Pancreas (tissue), 10 donors: ENCODE measurements at regions not wholly inside any gene's neighbourhood (a gene's known extent, or its start where the extent isn't known, plus 50 kb on each side); places are given as distances from the start of the nearest gene placed in this dataset.

Experiments
- ATAC-seq, 4 donors: fragments of 200-7000 bp; cut with Tn5 transposase; one replicate each; pipeline versions ENCODE4 v1.8.0 to v1.9.1; 2020; ENCODE audit warnings: mild to moderate bottlenecking in 4 of 4, moderate library complexity in 4 of 4
- DNase-seq, 6 donors: peaks; one replicate each; pipeline ENCODE4 v3.0.0-alpha.2; 2020
- FAIRE-seq: peaks from 2 replicates; lab custom pipeline; 2012; peaks lifted over from hg19 to GRCh38; lab: Jason Lieb, UNC
- H3K27ac ChIP-seq, 4 donors: fragments of 200-600 bp; sonication (generic); 1 replicate in 3 of 4; 2 replicates in 1 of 4; pipeline versions ENCODE4 v1.5.0 to v1.8.0; 2020
- H3K27me3 ChIP-seq, 4 donors: fragments of 200-600 bp; one replicate each; pipeline ENCODE4 v1.8.0; 2021
- H3K36me3 ChIP-seq, 3 donors: fragments of 200-600 bp; sonication (generic) in 1 of 3; one replicate each; pipeline versions ENCODE4 v1.5.0 to v1.8.0; 2020 to 2021
- H3K4me1 ChIP-seq, 3 donors: fragments of 200-600 bp; one replicate each; pipeline ENCODE4 v1.8.0; 2021
- H3K4me3 ChIP-seq, 4 donors: fragments of 200-600 bp; sonication (generic) in 2 of 4; one replicate each; pipeline versions ENCODE4 v1.5.0 to v1.8.0; 2020 to 2021
- H3K9me3 ChIP-seq, 4 donors: fragments of 200-600 bp; one replicate each; pipeline ENCODE4 v1.8.0; 2021
- CTCF ChIP-seq, 4 donors: fragments of 200-600 bp; sonication (generic) in 3 of 4; IDR thresholded peaks; one replicate each; pipeline versions ENCODE4 v1.5.0 to v1.8.0; 2021; ENCODE audit warnings: antibody characterized with exemption in 4 of 4
- WGBS, 2 donors: extraction: QIAGEN DNeasy Blood & Tissue Kit; methylation state at CpG; one replicate each; pipeline ENCODE4 v1.1.7; 2013; 5-methylcytosine and 5-hydroxymethylcytosine counted together
- intact Hi-C, 3 donors: fragments of 100-400 bp; cut with DNase I; formaldehyde crosslinking; loops; one replicate each; pipeline versions ENCODE4 v1.11.1 to v1.14.2; 2022
- donor health status: healthy with polysubstance abuse.
- donor health status: DM: no; HTN: no; CAD: no; lungs with moderate emphysema.
- donor health status: DM: no; HTN: no; CAD: no.
- donor health status: control.
- donor health status: control.
- donor health status: Bipolar disorder and iron deficiency.
- donor health status: DM: yes; HTN: yes; CAD: no.
- donor health status: DM: no; HTN: no; CAD: no.
- donor health status: DM: no; HTN: no; CAD: no.
- donor health status: DM: yes; HTN: yes; CAD: no.

DNA sequence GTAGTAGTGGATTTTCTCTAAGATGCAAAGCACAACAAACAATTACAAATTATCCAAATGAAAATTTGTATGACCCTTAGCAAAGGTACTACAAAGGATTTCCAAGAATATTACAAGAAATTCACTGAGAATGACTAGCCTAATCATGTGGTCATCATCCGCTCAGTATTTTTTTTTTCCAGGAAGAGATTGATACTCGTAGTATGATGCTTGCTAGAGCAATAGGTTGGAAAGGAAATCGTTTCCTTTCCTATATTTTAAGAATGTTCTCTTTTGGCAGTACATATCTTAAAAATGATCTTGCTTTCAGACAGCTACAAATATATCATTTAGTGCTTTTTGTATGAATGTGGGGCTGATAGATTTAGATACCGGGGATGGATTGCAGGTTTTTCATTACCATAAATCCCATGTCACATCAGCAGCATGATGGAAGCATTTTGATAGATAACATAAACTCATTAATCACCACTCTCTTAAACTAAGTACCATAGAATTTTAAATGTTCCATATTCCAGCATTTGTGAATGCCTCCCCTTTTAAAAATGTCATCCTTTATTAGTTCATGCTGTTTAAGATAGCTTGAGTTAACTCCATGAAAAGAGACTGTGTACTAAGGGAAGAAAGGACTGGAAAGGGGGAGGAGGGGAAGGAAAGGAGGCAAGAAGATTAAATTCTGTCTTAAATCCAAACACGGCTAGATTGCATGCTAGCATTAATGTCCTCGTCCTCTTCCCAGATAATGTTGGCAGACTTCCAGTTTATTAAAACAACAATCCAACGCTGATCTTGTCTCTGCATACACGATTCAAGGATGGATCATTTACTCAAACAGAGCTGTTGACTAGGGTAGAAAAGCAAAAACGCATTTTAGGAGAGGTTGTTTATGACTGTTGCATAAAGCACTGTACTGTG is 311.7 kb upstream of the ZNF608 start:
- ATAC-seq, result no peak
- no peak overlapping the region for H3K4me3 ChIP-seq
- DNase-seq, result no peak
- intact Hi-C loops, result no loop called here
- no peaks in the 10 kb centered on the region for H3K4me1 ChIP-seq
- TF ChIP-seq CTCF (IDR thresholded peaks at IDR 0.05), result no peak
- FAIRE-seq, result no peak
- no peak overlapping the region for H3K27ac ChIP-seq
- no peaks in the 10 kb centered on the region for H3K27me3 ChIP-seq
- 53 to 56% methylated on average over 9 of the region's 9 CpGs for WGBS, 2 donors
- H3K9me3 ChIP-seq, result no peaks in the 10 kb centered on the region
- no peaks in the 10 kb centered on the region for H3K36me3 ChIP-seq

DNA sequence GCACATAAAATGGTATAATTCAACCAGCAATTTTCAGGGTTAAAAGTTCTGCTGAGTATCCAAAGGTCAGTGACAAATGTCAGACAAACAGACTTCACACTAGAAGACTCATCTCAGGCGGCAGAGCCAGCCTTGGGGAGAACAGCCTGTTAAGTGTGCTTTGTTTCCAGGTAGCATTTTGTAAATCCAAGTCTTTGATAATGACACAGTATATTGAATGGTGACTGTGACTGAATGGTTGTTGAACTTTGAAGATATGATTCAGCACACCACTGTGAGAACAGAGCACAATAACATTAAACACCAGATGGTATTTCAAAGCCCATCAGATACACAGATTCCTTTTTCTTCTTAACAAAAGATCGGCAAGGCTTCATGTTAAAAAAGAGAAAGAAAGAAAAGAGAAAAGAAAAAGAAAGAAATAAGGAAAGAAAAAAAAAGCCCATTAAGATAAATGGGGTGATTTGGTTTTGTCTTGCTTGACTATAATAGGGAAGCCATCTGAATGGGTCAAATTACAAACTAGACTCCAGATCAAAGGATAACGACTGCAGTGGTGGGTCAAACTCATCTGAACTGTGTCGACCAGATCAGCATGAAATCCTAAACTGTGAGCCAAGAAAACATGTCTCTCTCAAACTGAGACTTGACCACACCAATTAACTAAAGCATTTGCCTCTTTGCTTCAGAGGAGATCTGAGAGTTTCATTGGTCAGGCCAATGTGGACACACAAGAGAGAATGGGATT is 313.0 kb upstream of the ZNF608 start:
- no peak overlapping the region for H3K4me3 ChIP-seq
- no peaks in the 10 kb centered on the region for H3K27me3 ChIP-seq

GRCh38 chr5:125061726-125062125 is 315.3 kb upstream of the ZNF608 start:
- FAIRE-seq (no peak), DNase-seq (no peak), ATAC-seq (no peak)
- TF ChIP-seq CTCF (IDR thresholded peaks at IDR 0.05), result no peak
- intact Hi-C loops, result no loop called here
- no peaks in the 10 kb centered on the region for H3K4me1 ChIP-seq
- H3K27ac ChIP-seq, result no peak overlapping the region
- 88 to 96% methylated on average over 2 of the region's 2 CpGs for WGBS, 2 donors
- H3K36me3 ChIP-seq, result no peaks in the 10 kb centered on the region
- H3K4me3 ChIP-seq, result no peak overlapping the region
- no peaks in the 10 kb centered on the region for H3K27me3 ChIP-seq
- no peaks in the 10 kb centered on the region for H3K9me3 ChIP-seq

More for the DNA sequence above, 313.0 kb upstream of the ZNF608 start:
- no peak for ATAC-seq
- no peak for FAIRE-seq
- no peaks in the 10 kb centered on the region for H3K36me3 ChIP-seq
- no peaks in the 10 kb centered on the region for H3K9me3 ChIP-seq
- no peak overlapping the region for H3K27ac ChIP-seq
- intact Hi-C loops, result no loop called here
- no peak for TF ChIP-seq CTCF (IDR thresholded peaks at IDR 0.05)
- H3K4me1 ChIP-seq, result no peaks in the 10 kb centered on the region
- no peak for DNase-seq
- WGBS, 2 donors, result 58 to 66% methylated on average over 4 of the region's 4 CpGs

DNA sequence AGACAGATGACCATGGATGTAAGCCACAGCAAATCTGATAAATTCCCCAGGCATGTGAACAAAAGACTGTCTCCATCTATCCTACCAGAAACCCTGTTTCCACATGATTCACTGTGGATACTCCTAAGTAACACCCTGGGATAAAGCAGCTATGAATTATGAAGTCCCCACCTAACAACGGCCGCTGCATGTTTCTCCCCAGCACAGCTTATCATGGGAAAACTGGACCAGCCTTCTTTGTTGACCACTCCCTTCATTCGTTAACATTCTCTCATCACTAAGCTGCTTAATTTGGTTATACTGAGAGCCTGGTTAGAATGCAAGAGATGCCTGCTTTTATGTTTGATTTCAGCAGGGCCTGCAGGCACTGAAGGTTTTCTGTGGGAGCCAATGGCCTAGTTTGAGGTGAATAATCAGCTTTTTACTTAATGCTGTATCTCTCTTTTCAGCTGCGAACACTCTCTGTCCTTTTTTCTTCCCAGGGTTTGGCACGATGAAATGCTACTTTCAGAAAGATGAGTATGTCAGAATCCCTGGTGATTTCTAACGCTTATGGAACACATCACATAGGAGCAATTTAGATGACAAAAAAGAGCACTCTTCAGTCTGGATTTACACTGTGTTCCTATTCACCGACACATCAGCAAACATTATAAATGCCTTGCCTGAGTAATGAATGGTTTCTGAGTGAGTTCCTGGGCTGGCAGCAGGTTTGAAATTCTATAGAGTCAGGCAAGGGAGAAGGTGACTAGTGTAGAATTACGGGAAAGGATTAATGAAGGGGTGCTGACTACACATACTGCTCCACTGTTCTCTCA is 318.4 kb upstream of the ZNF608 start:
- Histone ChIP-seq H3K4me1 (no peaks in the 10 kb centered on the region), H3K9me3 (no peaks in the 10 kb centered on the region), H3K36me3 (no peaks in the 10 kb centered on the region), H3K27me3 (no peaks in the 10 kb centered on the region), H3K27ac (no peak overlapping the region), H3K4me3 (no peak overlapping the region)
- intact Hi-C loops, result no loop called here
- WGBS, 2 donors, result 87 to 89% methylated on average over 8 of the region's 8 CpGs
- FAIRE-seq (no peak), ATAC-seq (no peak), DNase-seq (no peak)
- no peak for TF ChIP-seq CTCF (IDR thresholded peaks at IDR 0.05)
